Peyer's patch (tissue), 4 donors: ENCODE measurements at regions not wholly inside any gene's neighbourhood (a gene's known extent, or its start where the extent isn't known, plus 50 kb on each side); places are given as distances from the start of the nearest gene placed in this dataset.
A peak's percentile ranks its signal among the peaks of the same experiment; 100 is the strongest.

Experiments used
- DNase-seq, 3 donors: peaks; one replicate each; pipeline ENCODE4 v3.0.0-alpha.2; 2017 to 2019
- H3K27ac ChIP-seq, 4 donors: fragments of 200-600 bp; sonication (generic); one replicate each; pipeline ENCODE4 v1.5.1; 2016 to 2019
- H3K27me3 ChIP-seq, 2 donors: fragments of 200-600 bp; sonication (generic); one replicate each; pipeline ENCODE4 v1.5.1; 2019
- H3K36me3 ChIP-seq, 3 donors: fragments of 200-600 bp; sonication (generic); one replicate each; pipeline ENCODE4 v1.5.1; 2016 to 2019
- H3K4me1 ChIP-seq, 4 donors: fragments of 200-600 bp; sonication (generic); one replicate each; pipeline ENCODE4 v1.5.1; 2016 to 2019
- H3K4me3 ChIP-seq, 4 donors: fragments of 200-600 bp; sonication (generic); 1 replicate in 3 of 4; 2 replicates in 1 of 4; pipeline ENCODE4 v1.5.1; 2016 to 2019; ENCODE audit warnings: mild to moderate bottlenecking in 1 of 4
- H3K9me3 ChIP-seq, 4 donors: fragments of 200-600 bp; sonication (generic); one replicate each; pipeline ENCODE4 v1.5.1; 2016 to 2019; ENCODE audit warnings: mild to moderate bottlenecking in 1 of 4
- CTCF ChIP-seq, 6 experiments: fragments of 450-650 bp in 4 of 6; fragments of 200-600 bp in 2 of 6; sonication (generic) in 1 of 6; IDR thresholded peaks; one replicate each; pipeline ENCODE4 v1.5.1; 2017 to 2019; ENCODE audit warnings: antibody characterized with exemption in 6 of 6, mild to moderate bottlenecking in 3 of 6, moderate library complexity in 1 of 6
- POLR2A ChIP-seq, 2 donors: fragments of 450-650 bp; IDR thresholded peaks; one replicate each; pipeline ENCODE4 v1.5.1; 2017; ENCODE audit warnings: antibody characterized with exemption in 2 of 2, mild to moderate bottlenecking in 2 of 2, moderate library complexity in 2 of 2

DNA sequence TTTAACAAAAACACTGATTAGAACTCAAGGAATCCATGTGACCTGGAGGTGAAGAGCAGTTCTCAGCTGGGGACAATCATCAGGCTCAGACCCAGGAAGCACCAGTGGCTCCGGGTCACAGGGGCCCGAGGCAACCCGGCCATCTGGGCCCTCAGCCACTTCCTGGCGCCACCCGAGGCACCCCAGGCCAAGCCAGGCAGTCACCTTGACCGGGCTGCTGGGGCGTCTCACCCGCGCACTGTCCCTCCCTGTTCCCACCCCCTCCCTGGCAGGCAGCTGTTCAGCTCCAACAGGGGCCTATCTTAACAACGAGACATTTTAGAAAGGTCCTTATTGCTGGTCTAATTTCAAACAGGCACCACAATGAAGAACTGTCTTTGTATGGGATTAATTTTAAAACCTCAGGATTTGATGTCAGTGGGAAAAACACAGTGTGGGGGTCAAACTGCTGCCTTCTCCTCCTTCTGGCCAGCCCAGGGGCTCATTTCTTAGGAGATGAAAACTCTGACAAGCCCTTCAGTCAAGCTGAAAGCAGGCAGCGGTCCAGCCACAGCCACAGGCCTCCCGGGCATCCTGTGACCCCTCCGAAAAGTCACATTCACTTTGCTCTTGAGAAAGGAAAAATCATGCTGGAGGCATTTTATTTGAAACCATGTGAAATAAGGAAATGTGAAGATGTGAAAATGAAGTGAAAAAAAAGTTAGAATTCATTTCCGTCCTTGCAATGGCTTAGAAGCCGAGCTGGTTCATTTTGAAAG, 83.3 kb downstream of the KCTD15 start:
- H3K9me3 ChIP-seq: no peaks in the 10 kb centered on the region
- peaks cover 0 to 5% (median 0%) of the 10 kb centered on the region in 4 donors for H3K4me1 ChIP-seq
- H3K27me3 ChIP-seq: no peaks in the 10 kb centered on the region
- no peaks in the 10 kb centered on the region for H3K36me3 ChIP-seq
- DNase-seq: no peak
- H3K27ac ChIP-seq: peak overlapping the region in 1 of 4 donors; percentile 16
- TF ChIP-seq POLR2A (IDR thresholded peaks at IDR 0.05) (no peak), CTCF (IDR thresholded peaks at IDR 0.05) (no peak)
- H3K4me3 ChIP-seq: no peak overlapping the region

DNA sequence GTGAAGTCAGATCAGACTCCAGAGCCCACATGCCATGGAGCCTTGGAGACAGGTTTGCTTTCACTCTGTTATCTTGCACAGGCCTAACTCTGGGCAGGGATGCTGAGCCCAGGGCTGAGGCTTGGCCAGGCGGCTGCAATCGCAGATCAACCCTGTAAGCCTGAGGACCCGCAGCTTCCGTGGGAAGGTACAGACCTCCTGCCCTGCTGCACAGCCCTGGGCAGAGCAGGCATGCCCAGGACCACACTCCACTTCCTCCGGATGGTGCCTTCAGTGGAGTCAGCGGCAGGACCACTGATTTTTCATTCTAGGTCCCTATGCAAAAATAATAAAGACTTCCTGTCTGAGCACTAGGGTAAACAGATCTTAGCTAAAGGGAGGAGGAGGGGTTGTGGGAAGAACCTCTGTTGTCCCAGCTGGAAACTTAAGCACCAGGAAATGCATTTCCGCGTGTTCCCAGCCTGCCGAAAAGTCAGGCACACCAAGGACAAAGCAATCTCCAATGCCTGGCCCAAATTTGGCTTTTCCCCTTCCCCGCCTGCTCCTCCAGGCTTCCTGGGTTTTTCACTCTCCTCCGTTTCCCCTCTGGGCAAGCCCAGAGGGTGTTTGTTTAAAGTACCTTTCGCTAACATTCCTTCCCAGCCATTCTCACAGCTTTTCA, 87.3 kb downstream of the KCTD15 start:
- H3K36me3 ChIP-seq: no peaks in the 10 kb centered on the region
- DNase-seq: no peak
- no peaks in the 10 kb centered on the region for H3K9me3 ChIP-seq
- TF ChIP-seq POLR2A (IDR thresholded peaks at IDR 0.05): no peak
- TF ChIP-seq CTCF (IDR thresholded peaks at IDR 0.05): no peak
- H3K27ac ChIP-seq: peak overlapping the region in 1 of 4 donors; percentile 62
- no peaks in the 10 kb centered on the region for H3K27me3 ChIP-seq
- peaks cover 0 to 5% (median 0%) of the 10 kb centered on the region in 4 donors for H3K4me1 ChIP-seq
- H3K4me3 ChIP-seq: no peak overlapping the region

DNA sequence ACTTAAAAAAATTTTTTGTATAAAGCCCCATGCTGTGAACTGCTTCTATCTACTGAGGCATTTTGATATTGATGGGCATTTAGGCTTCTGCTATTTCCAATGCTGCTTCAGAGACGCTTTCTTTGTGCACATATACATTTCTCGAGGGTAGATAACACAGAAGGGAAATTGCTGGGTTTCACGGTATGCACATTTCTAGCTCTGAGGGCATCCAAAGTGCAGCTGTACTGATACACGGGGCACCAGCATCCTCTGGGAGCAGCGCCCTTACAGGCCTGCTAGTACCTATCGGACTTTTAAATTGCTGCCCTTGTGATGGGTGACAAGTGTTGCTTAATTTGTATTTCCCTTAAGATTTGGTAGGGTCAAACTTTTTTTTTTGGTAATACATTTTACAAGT, 88.6 kb downstream of the KCTD15 start:
- Histone ChIP-seq H3K27ac (no peak overlapping the region), H3K9me3 (no peaks in the 10 kb centered on the region), H3K36me3 (no peaks in the 10 kb centered on the region), H3K4me3 (no peak overlapping the region), H3K4me1 (peaks cover 0 to 5% (median 0%) of the 10 kb centered on the region in 4 donors), H3K27me3 (no peaks in the 10 kb centered on the region)
- TF ChIP-seq POLR2A (IDR thresholded peaks at IDR 0.05): no peak
- no peak for TF ChIP-seq CTCF (IDR thresholded peaks at IDR 0.05)
- DNase-seq: no peak

GRCh38 chr19:33887891-33888290, 91.2 kb downstream of the KCTD15 start:
- no peak for DNase-seq
- no peak overlapping the region for H3K27ac ChIP-seq
- H3K27me3 ChIP-seq: no peaks in the 10 kb centered on the region

DNA sequence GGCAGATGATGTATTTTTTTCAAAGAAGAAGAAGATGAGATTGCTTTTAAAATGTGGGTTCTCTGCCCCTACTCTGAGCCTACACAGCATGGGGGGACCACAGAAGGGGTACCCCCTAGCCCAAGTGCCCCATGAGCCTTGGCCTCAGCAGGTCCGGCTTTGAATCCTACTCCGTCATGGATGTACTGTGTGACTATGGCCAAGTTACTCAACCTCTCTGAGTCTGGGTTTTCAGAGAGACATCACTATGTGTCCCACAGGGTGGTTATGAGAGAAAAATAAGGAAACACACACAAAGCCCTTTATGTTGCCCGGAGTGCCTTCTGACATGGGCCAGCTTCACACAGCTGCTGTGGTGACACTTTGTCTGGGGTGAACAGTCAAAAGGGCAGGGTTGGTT, 92.0 kb downstream of the KCTD15 start:
- Histone ChIP-seq H3K27ac (no peak overlapping the region), H3K27me3 (no peaks in the 10 kb centered on the region), H3K4me1 (peaks cover 0 to 5% (median 0%) of the 10 kb centered on the region in 4 donors), H3K4me3 (no peak overlapping the region), H3K9me3 (no peaks in the 10 kb centered on the region), H3K36me3 (no peaks in the 10 kb centered on the region)
- no peak for DNase-seq
- TF ChIP-seq POLR2A (IDR thresholded peaks at IDR 0.05) (no peak), CTCF (IDR thresholded peaks at IDR 0.05) (no peak)

More at GRCh38 chr19:33887891-33888290, 91.2 kb downstream of the KCTD15 start:
- no peaks in the 10 kb centered on the region for H3K9me3 ChIP-seq
- TF ChIP-seq CTCF (IDR thresholded peaks at IDR 0.05): no peak
- no peak for TF ChIP-seq POLR2A (IDR thresholded peaks at IDR 0.05)
- no peaks in the 10 kb centered on the region for H3K36me3 ChIP-seq
- H3K4me3 ChIP-seq: no peak overlapping the region
- H3K4me1 ChIP-seq: peaks cover 0 to 5% (median 0%) of the 10 kb centered on the region in 4 donors
